B cell (primary cell): ENCODE measurements at regions not wholly inside any gene's neighbourhood (a gene's known extent, or its start where the extent isn't known, plus 50 kb on each side); places are given as distances from the start of the nearest gene placed in this dataset.

Source experiments
- ATAC-seq: fragments of 200-7000 bp; cut with Tn5 transposase; one replicate; pipeline ENCODE4 v1.10.0; 2021; ENCODE audit warnings: low read depth, mild to moderate bottlenecking, moderate number of reproducible peaks, moderate library complexity
- CTCF ChIA-PET: fragments of 350-600 bp; sonication (Branson Sonifier 250); formaldehyde crosslinking; loops from one replicate; lab custom pipeline; 2021; ENCODE audit warnings: antibody characterized with exemption, inconsistent platforms; lab: Charles Lee
- POLR2A ChIA-PET: fragments of 350-600 bp; sonication (Branson Sonifier 250); formaldehyde crosslinking; loops from one replicate; lab custom pipeline; 2021; ENCODE audit warnings: antibody characterized with exemption; lab: Charles Lee
- DNase-seq: peaks from one replicate; pipeline ENCODE4 v3.0.0; 2013
- H2AFZ ChIP-seq: 2 replicates; pipeline ENCODE4 v1.6.1; 2012; ENCODE audit warnings: mild to moderate bottlenecking, low read depth, low read length; ENCODE audit not compliant: insufficient read depth, poor library complexity, severe bottlenecking
- H3K27ac ChIP-seq, 2 donors: 1 replicate in 1 of 2; 2 replicates in 1 of 2; pipeline ENCODE4 v1.5.1; 2012 to 2013; ENCODE audit warnings: low read length in 2 of 2, mild to moderate bottlenecking in 2 of 2, moderate library complexity in 1 of 2
- H3K27me3 ChIP-seq, 4 experiments: fragments of 200-600 bp in 1 of 4; sonication (generic) in 1 of 4; replicated peaks in 1 of 4; 1 replicate in 2 of 4; 2 replicates in 2 of 4; pipeline versions ENCODE4 v1.6.1 to v1.7.0; 2013 to 2016; ENCODE audit warnings: low read length in 3 of 4, mild to moderate bottlenecking in 2 of 4, mixed read lengths in 1 of 4, moderate library complexity in 1 of 4; ENCODE audit not compliant: insufficient read depth in 4 of 4, control insufficient read depth in 3 of 4; ENCODE audit errors: control extremely low read depth in 1 of 4
- H3K36me3 ChIP-seq, 2 experiments: replicated peaks in 1 of 2; 1 replicate in 1 of 2; 2 replicates in 1 of 2; pipeline versions ENCODE4 v1.6.1 to v1.7.1; 2013; ENCODE audit warnings: low read length in 1 of 2; ENCODE audit not compliant: insufficient read depth in 2 of 2, control insufficient read depth in 1 of 2; ENCODE audit errors: control extremely low read depth in 1 of 2, extremely low read depth in 1 of 2
- H3K4me1 ChIP-seq, 2 donors: fragments of 200-600 bp in 1 of 2; sonication (generic) in 1 of 2; 1 replicate in 1 of 2; 2 replicates in 1 of 2; pipeline versions ENCODE4 v1.5.1 to v1.6.1; 2013 to 2017; ENCODE audit warnings: low read length in 2 of 2; ENCODE audit not compliant: control insufficient read depth in 2 of 2, insufficient read depth in 2 of 2
- H3K4me2 ChIP-seq: replicated peaks from 2 replicates; pipeline ENCODE3; 2012; ENCODE audit warnings: mild to moderate bottlenecking, low read depth, low read length; ENCODE audit not compliant: poor library complexity, severe bottlenecking
- H3K4me3 ChIP-seq, 5 experiments: fragments of 200-600 bp in 1 of 5; sonication (generic) in 1 of 5; 1 replicate in 3 of 5; 2 replicates in 2 of 5; pipeline versions ENCODE4 v1.5.1 to v1.7.0; 2011 to 2016; ENCODE audit warnings: low read length in 4 of 5, mild to moderate bottlenecking in 4 of 5, low read depth in 2 of 5, control low read depth in 1 of 5, moderate library complexity in 1 of 5; ENCODE audit not compliant: insufficient read depth in 1 of 5; ENCODE audit errors: control extremely low read depth in 1 of 5, extremely low read depth in 1 of 5
- H3K79me2 ChIP-seq: fragments of 200-600 bp; sonication (generic); one replicate; pipeline ENCODE4 v1.6.0; 2016; ENCODE audit warnings: low read length; ENCODE audit not compliant: control insufficient read depth, insufficient read depth
- H3K9ac ChIP-seq: fragments of 200-600 bp; sonication (generic); 2 replicates; pipeline ENCODE4 v1.6.1; 2017; ENCODE audit warnings: mild to moderate bottlenecking, low read length, moderate library complexity
- H3K9me3 ChIP-seq, 3 donors: one replicate each; pipeline versions ENCODE4 v1.6.1 to v1.7.1; 2013; ENCODE audit warnings: low read length in 2 of 3; ENCODE audit not compliant: control insufficient read depth in 2 of 3, insufficient read depth in 1 of 3; ENCODE audit errors: control extremely low read depth in 1 of 3
- H4K20me1 ChIP-seq: 2 replicates; pipeline ENCODE4 v1.6.0; 2012; ENCODE audit warnings: mild to moderate bottlenecking, low read length; ENCODE audit not compliant: insufficient read depth, control insufficient read depth, poor library complexity, severe bottlenecking
- H3K27ac Mint-ChIP-seq: one replicate; pipeline ENCODE4 v1.8.0; 2021; ENCODE audit warnings: mixed read lengths
- H3K27me3 Mint-ChIP-seq: one replicate; pipeline ENCODE4 v1.8.0; 2021; ENCODE audit warnings: mixed read lengths
- H3K4me1 Mint-ChIP-seq: one replicate; pipeline ENCODE4 v1.8.0; 2021; ENCODE audit warnings: mixed read lengths
- H3K4me3 Mint-ChIP-seq: one replicate; pipeline ENCODE4 v1.8.0; 2021; ENCODE audit warnings: mixed read lengths
- H3K9me3 Mint-ChIP-seq: one replicate; pipeline ENCODE4 v1.8.0; 2022; ENCODE audit warnings: mixed read lengths; ENCODE audit not compliant: insufficient read depth
- CTCF ChIP-seq: fragments of 200-600 bp; IDR thresholded peaks from one replicate; pipeline ENCODE4 v1.8.0; 2022; ENCODE audit warnings: antibody characterized with exemption, mild to moderate bottlenecking
- EZH2 ChIP-seq: IDR thresholded peaks from 2 replicates; pipeline ENCODE4 v1.6.1; 2012; ENCODE audit warnings: borderline replicate concordance, low read depth, mild to moderate bottlenecking, moderate library complexity, low read length; ENCODE audit not compliant: insufficient read depth, poor library complexity, severe bottlenecking
- WGBS: methylation state at CpG from one replicate; pipeline ENCODE4 v1.1.5; 2013; ENCODE audit warnings: missing lambda C conversion rate; ENCODE audit not compliant: insufficient coverage; 5-methylcytosine and 5-hydroxymethylcytosine counted together
- intact Hi-C: fragments of 100-400 bp; cut with micrococcal nuclease; formaldehyde crosslinking; loops from one replicate; pipeline ENCODE4 v1.10.0; 2022

- ATAC-seq (no peak), DNase-seq (no peak)
- Histone ChIP-seq H2AFZ (no peak overlapping the region), H3K4me1 (no peaks in the 10 kb centered on the region), H3K4me2 (no peak overlapping the region), H3K4me3 (no peak overlapping the region), H3K9me3 (peaks cover 0 to 7% (median 0%) of the 10 kb centered on the region in 3 donors), H3K36me3 (no peaks in the 10 kb centered on the region), H3K79me2 (no peaks in the 10 kb centered on the region), H3K27me3 (no peaks in the 10 kb centered on the region), H3K9ac (no peak overlapping the region), H3K27ac (no peak overlapping the region), H4K20me1 (no peaks in the 10 kb centered on the region)
- Mint-ChIP-seq H3K4me3 (no peak overlapping the region), H3K27me3 (no peaks in the 10 kb centered on the region), H3K9me3 (peaks cover 2% of the 10 kb centered on the region), H3K4me1 (no peaks in the 10 kb centered on the region), H3K27ac (no peak overlapping the region)
- ChIA-PET CTCF (no interaction called here), POLR2A (no interaction called here)
- intact Hi-C loops, result no loop called here
- TF ChIP-seq CTCF (no peak), EZH2 (no peak)
- no CpG with 5 or more reads among the region's 2 CpGs for WGBS
Measured at GRCh38 chr2:83240611-83241010, 1218.5 kb downstream of the SUCLG1 start.

- TF ChIP-seq EZH2 (no peak), CTCF (no peak)
- Histone ChIP-seq H3K27me3 (no peaks in the 10 kb centered on the region), H3K9me3 (peaks cover 0 to 2% (median 0%) of the 10 kb centered on the region in 3 donors), H3K27ac (no peak overlapping the region), H2AFZ (no peak overlapping the region), H3K79me2 (no peaks in the 10 kb centered on the region), H3K9ac (no peak overlapping the region), H3K4me3 (no peak overlapping the region), H3K36me3 (no peaks in the 10 kb centered on the region), H3K4me1 (no peaks in the 10 kb centered on the region), H4K20me1 (no peaks in the 10 kb centered on the region), H3K4me2 (no peak overlapping the region)
- DNase-seq, result no peak
- Mint-ChIP-seq H3K4me1 (no peaks in the 10 kb centered on the region), H3K27me3 (no peaks in the 10 kb centered on the region), H3K27ac (no peak overlapping the region), H3K9me3 (peaks cover 2% of the 10 kb centered on the region), H3K4me3 (no peak overlapping the region)
- ChIA-PET CTCF (no interaction called here), POLR2A (no interaction called here)
- WGBS, result 100% methylated on average over 2 of the region's 2 CpGs
- intact Hi-C loops, result no loop called here
- ATAC-seq, result no peak
Measured at GRCh38 chr2:83238111-83238510, 1221.0 kb downstream of the SUCLG1 start.
